ENCODE measurements at regions not wholly inside any gene's neighbourhood (a gene's known extent, or its start where the extent isn't known, plus 50 kb on each side); places are given as distances from the start of the nearest gene placed in this dataset.
A peak's percentile ranks its signal among the peaks of the same experiment; 100 is the strongest.

DNA sequence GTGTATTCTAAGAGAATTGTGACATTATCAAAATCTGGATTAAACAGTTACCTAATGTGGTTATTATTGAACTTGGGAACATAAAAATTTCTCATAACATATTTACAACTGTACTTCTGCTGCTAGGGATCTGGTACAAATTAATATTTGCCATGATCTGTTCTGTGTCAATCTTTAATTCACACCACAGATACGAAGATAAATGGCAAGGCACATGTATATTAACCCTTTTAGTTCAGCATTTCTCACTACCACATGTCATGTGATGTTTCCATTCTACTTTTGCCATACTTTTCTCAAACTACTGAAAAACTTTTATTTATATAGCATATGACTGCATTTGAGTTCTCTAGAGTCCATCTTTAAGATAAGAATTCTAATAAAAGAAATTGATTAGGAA lies 295.3 kb upstream of the DDX18 start:
- no peak for DNase-seq (ENCODE audit: low read depth, low spot score)
- TF ChIP-seq, protein P1, sequence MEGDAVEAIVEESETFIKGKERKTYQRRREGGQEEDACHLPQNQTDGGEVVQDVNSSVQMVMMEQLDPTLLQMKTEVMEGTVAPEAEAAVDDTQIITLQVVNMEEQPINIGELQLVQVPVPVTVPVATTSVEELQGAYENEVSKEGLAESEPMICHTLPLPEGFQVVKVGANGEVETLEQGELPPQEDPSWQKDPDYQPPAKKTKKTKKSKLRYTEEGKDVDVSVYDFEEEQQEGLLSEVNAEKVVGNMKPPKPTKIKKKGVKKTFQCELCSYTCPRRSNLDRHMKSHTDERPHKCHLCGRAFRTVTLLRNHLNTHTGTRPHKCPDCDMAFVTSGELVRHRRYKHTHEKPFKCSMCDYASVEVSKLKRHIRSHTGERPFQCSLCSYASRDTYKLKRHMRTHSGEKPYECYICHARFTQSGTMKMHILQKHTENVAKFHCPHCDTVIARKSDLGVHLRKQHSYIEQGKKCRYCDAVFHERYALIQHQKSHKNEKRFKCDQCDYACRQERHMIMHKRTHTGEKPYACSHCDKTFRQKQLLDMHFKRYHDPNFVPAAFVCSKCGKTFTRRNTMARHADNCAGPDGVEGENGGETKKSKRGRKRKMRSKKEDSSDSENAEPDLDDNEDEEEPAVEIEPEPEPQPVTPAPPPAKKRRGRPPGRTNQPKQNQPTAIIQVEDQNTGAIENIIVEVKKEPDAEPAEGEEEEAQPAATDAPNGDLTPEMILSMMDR (conservative IDR thresholded peaks at IDR 0.05), result no peak
- Mint-ChIP-seq H3K36me3 (ENCODE audit: low read depth) (peaks cover under 1% of the 10 kb centered on the region), H3K4me1 (peaks cover 6% of the 10 kb centered on the region), H3K4me3 (no peak overlapping the region), H3K27ac (ENCODE audit: unreplicated experiment) (no peak overlapping the region), H3K9me3 (no peaks in the 10 kb centered on the region), H3K27me3 (ENCODE audit: low read depth) (no peaks in the 10 kb centered on the region)

DNA sequence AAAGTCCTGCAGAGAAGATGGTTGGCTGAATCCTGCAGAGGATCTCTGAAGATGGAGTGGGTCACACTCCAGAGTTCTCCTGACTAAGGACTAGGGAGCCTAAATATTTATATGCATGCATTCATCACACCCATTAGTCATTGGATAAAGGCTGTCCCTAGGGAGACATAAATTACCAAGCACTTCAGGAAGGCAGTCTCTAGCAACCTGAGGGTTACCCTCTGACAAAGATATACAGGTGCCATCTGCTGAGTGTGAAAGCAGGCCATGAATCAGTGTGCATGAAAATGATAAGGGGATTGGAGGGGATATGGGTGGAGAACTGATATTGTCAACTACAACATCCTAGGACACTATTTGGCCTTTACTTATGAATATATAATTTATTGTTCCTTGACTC lies 294.8 kb upstream of the DDX18 start:
- no peak for DNase-seq (ENCODE audit: low read depth, low spot score)
- Mint-ChIP-seq H3K27me3 (ENCODE audit: low read depth) (no peaks in the 10 kb centered on the region), H3K27ac (ENCODE audit: unreplicated experiment) (no peak overlapping the region), H3K4me1 (peaks cover 6% of the 10 kb centered on the region), H3K9me3 (no peaks in the 10 kb centered on the region), H3K36me3 (ENCODE audit: low read depth) (peaks cover 3% of the 10 kb centered on the region), H3K4me3 (no peak overlapping the region)
- TF ChIP-seq, protein P1 (conservative IDR thresholded peaks at IDR 0.05), result no peak

DNA sequence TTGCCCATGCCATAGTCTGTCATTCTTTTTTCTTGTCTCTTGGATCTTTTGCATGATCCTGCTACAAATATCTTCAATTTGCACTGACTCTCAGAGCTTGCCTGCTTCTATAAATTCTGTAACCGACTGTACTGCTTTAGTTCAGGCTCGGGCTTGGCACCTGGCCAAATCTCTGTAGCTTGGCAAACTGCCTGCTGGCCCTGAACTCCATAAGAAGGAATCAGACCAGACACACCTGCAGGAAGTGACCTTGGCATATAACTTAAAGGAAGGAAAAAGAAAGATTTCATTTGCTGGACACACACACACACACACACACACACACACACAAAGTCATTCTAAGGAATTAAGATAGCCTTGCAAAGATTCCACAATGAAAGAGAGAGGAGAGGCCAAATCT lies 291.2 kb upstream of the DDX18 start:
- Mint-ChIP-seq H3K4me1 (peaks cover 14% of the 10 kb centered on the region), H3K9me3 (no peaks in the 10 kb centered on the region), H3K27ac (ENCODE audit: unreplicated experiment) (no peak overlapping the region), H3K4me3 (no peak overlapping the region), H3K27me3 (ENCODE audit: low read depth) (no peaks in the 10 kb centered on the region), H3K36me3 (ENCODE audit: low read depth) (peaks cover 13% of the 10 kb centered on the region)
- DNase-seq (ENCODE audit: low read depth, low spot score), result no peak
- TF ChIP-seq, protein P1 (conservative IDR thresholded peaks at IDR 0.05), result no peak

DNA sequence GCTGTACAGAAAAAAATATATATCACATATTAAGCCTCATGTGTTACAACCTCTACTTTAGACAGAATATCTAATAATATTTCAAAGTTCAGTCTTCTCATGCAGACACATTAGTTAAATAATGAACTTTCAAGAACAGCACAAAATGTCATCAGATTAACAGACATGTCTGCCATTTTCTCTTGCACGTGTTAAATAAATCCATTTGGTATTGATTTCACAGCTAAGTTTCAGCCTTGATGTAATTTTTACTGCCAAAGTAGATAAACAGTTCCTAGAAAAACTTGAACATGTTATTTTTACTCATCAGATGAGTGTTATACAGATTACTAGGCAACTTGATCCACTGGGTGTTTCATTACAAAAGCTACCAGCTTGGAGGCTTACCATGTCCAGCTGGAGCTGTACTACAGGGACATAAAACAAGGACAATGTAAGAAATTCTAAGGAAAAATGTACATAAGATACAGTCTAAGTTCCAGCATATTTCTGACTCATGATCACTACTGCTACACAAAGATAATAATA lies 290.7 kb upstream of the DDX18 start:
- Mint-ChIP-seq H3K4me3 (no peak overlapping the region), H3K36me3 (ENCODE audit: low read depth) (peaks cover 13% of the 10 kb centered on the region), H3K4me1 (peaks cover 14% of the 10 kb centered on the region), H3K27ac (ENCODE audit: unreplicated experiment) (no peak overlapping the region), H3K9me3 (no peaks in the 10 kb centered on the region), H3K27me3 (ENCODE audit: low read depth) (no peaks in the 10 kb centered on the region)
- TF ChIP-seq, protein P1 (conservative IDR thresholded peaks at IDR 0.05), result no peak
- no peak for DNase-seq (ENCODE audit: low read depth, low spot score)

DNA sequence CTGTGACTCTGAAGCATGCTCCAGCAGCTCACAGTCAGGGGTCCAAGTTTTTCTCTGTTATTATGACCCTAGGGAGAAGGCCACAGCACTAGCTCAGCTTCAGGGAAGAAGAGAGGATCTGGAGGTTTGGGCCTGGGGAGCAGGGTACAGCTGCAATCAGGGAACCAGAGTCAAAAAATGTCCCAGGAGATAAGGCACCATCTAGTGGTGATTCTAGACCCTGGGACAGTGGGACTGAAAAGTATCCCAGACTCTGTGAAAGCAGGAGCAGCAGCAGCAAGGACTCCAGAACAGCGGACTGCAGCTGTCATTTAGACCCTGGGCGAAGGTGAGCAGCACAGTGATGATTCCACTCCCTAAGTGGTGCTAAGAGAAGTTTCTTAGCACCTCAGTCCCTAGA lies 278.4 kb upstream of the DDX18 start:
- Mint-ChIP-seq H3K36me3 (ENCODE audit: low read depth) (peaks cover 28% of the 10 kb centered on the region), H3K9me3 (peaks cover 10% of the 10 kb centered on the region), H3K4me3 (no peak overlapping the region), H3K27me3 (ENCODE audit: low read depth) (no peaks in the 10 kb centered on the region), H3K4me1 (no peaks in the 10 kb centered on the region), H3K27ac (ENCODE audit: unreplicated experiment) (no peak overlapping the region)
- DNase-seq (ENCODE audit: low read depth, low spot score), result no peak
- TF ChIP-seq, protein P1 (conservative IDR thresholded peaks at IDR 0.05), result peak; percentile 62

DNA sequence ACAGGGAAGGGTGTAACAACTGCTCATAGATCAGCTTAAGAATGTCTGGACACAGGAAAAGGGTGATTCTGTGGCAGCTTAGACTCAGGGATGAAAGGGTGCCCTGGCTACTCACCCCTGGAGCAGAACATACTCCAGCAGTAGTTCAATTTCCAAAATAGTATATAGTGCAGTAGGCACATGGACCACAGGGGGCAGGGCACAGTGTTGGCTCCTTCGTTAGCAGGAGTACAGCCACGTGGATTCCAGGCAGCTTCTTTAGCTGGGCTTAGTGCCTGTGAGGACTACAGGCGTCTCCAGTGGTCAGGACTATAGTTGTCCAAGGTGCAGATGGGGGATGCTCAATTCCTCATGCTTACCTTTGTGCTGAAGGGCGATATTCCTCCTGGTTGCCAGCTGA lies 277.5 kb upstream of the DDX18 start:
- H3K4me1 Mint-ChIP-seq, result no peaks in the 10 kb centered on the region
- DNase-seq (ENCODE audit: low read depth, low spot score), result no peak
- peaks cover 10% of the 10 kb centered on the region for H3K9me3 Mint-ChIP-seq
- peaks cover 31% of the 10 kb centered on the region for H3K36me3 Mint-ChIP-seq (ENCODE audit: low read depth)
- TF ChIP-seq, protein P1 (conservative IDR thresholded peaks at IDR 0.05), result no peak
- H3K27ac Mint-ChIP-seq (ENCODE audit: unreplicated experiment), result no peak overlapping the region
- no peaks in the 10 kb centered on the region for H3K27me3 Mint-ChIP-seq (ENCODE audit: low read depth)
- H3K4me3 Mint-ChIP-seq, result no peak overlapping the region
